Tibial nerve (tissue), 4 donors: ENCODE measurements at regions not wholly inside any gene's neighbourhood (a gene's known extent, or its start where the extent isn't known, plus 50 kb on each side); places are given as distances from the start of the nearest gene placed in this dataset.
"Not testable (repeated sequence)": the region's sequence is repeated elsewhere in the genome, so short reads cannot be mapped to it uniquely, and the experiment has no call there.

Source experiments
- DNase-seq, 2 donors: peaks; one replicate each; pipeline ENCODE4 v3.0.0-alpha.2; 2019; ENCODE audit warnings: low spot score in 2 of 2
- H3K27ac ChIP-seq, 4 donors: fragments of 200-600 bp; sonication (generic) in 3 of 4; one replicate each; pipeline ENCODE4 v1.5.1; 2017 to 2019; ENCODE audit warnings: mild to moderate bottlenecking in 1 of 4
- H3K27me3 ChIP-seq, 2 donors: fragments of 200-600 bp; sonication (generic) in 1 of 2; one replicate each; pipeline versions ENCODE4 v1.5.1 to v1.6.0; 2017 to 2019
- H3K36me3 ChIP-seq, 3 donors: fragments of 200-600 bp; sonication (generic); one replicate each; pipeline ENCODE4 v1.5.1; 2018 to 2019
- H3K4me1 ChIP-seq, 4 donors: fragments of 200-600 bp; sonication (generic) in 3 of 4; one replicate each; pipeline ENCODE4 v1.5.1; 2017 to 2019
- H3K4me3 ChIP-seq, 4 donors: fragments of 200-600 bp; sonication (generic) in 3 of 4; one replicate each; pipeline ENCODE4 v1.5.1; 2017 to 2019; ENCODE audit warnings: mild to moderate bottlenecking in 1 of 4, moderate library complexity in 1 of 4
- H3K9me3 ChIP-seq, 4 donors: fragments of 200-600 bp; sonication (generic) in 3 of 4; one replicate each; pipeline ENCODE4 v1.5.1; 2017 to 2019
- EP300 ChIP-seq, 2 donors: sonication (generic); formaldehyde crosslinking; IDR thresholded peaks; one replicate each; pipeline ENCODE4 v1.6.1; 2017; ENCODE audit warnings: antibody characterized with exemption in 2 of 2, mild to moderate bottlenecking in 1 of 2
- POLR2A ChIP-seq, 2 donors: fragments of 450-650 bp; IDR thresholded peaks; one replicate each; pipeline ENCODE4 v1.6.1; 2017; ENCODE audit warnings: antibody characterized with exemption in 2 of 2, mild to moderate bottlenecking in 2 of 2, moderate library complexity in 2 of 2
- WGBS, 2 donors: methylation state at CpG; one replicate each; pipeline ENCODE4 v1.1.5; 2018; 5-methylcytosine and 5-hydroxymethylcytosine counted together
- TF ChIP-seq, protein P1 (sequence below), 5 experiments: fragments of 200-600 bp in 3 of 5; fragments of 450-650 bp in 2 of 5; sonication (generic) in 3 of 5; IDR thresholded peaks; one replicate each; pipeline ENCODE4 v1.5.1; 2016 to 2019; ENCODE audit warnings: antibody characterized with exemption in 5 of 5, mild to moderate bottlenecking in 3 of 5, moderate library complexity in 2 of 5

DNA sequence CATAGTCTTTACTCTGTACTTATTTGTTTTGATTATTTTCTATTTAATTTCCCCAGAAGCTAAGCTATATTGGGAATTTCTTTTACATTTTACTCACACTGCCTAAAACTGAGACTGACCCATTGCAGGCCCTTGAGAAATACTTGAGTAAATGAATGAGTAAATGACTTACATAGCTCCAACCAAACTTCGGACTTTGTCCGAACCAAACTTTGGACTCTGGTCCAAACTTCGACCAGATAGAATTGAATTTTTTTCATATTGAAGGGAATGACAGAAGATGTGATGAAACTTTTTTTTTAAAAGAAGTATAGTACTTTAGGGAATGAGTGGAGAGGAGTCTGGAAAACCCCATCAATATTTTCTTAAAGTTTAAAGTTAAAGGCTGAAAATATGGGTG is 75.6 kb upstream of the MYRIP start:
- Histone ChIP-seq H3K4me3 (no peak overlapping the region), H3K27me3 (no peaks in the 10 kb centered on the region), H3K4me1 (no peaks in the 10 kb centered on the region), H3K36me3 (no peaks in the 10 kb centered on the region), H3K9me3 (no peaks in the 10 kb centered on the region), H3K27ac (no peak overlapping the region)
- no peak for TF ChIP-seq POLR2A (IDR thresholded peaks at IDR 0.05)
- TF ChIP-seq, protein P1, sequence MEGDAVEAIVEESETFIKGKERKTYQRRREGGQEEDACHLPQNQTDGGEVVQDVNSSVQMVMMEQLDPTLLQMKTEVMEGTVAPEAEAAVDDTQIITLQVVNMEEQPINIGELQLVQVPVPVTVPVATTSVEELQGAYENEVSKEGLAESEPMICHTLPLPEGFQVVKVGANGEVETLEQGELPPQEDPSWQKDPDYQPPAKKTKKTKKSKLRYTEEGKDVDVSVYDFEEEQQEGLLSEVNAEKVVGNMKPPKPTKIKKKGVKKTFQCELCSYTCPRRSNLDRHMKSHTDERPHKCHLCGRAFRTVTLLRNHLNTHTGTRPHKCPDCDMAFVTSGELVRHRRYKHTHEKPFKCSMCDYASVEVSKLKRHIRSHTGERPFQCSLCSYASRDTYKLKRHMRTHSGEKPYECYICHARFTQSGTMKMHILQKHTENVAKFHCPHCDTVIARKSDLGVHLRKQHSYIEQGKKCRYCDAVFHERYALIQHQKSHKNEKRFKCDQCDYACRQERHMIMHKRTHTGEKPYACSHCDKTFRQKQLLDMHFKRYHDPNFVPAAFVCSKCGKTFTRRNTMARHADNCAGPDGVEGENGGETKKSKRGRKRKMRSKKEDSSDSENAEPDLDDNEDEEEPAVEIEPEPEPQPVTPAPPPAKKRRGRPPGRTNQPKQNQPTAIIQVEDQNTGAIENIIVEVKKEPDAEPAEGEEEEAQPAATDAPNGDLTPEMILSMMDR (IDR thresholded peaks at IDR 0.05) = no peak
- no peak for TF ChIP-seq EP300 (IDR thresholded peaks at IDR 0.05)
- DNase-seq = no peak
- WGBS, 2 donors = 92 to 94% methylated on average over 3 of the region's 3 CpGs

DNA sequence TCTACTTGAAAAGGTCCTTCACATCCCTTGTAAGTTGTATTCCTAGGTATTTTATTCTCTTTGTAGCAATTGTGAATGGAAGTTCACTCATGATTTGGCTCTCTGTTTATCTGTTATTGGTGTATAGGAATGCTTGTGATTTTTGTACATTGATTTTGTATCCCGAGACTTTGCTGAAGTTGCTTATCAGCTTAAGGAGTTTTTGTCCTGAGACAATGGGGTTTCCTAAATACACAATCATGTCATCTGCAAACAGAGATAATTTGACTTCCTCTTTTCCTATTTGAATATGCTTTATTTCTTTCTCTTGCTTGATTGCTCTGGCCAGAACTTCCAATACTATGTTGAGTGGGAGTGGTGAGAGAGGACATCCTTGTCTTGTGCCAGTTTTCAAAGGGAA is 69.8 kb upstream of the MYRIP start:
- H3K36me3 ChIP-seq, DNase-seq, H3K4me1 ChIP-seq, H3K4me3 ChIP-seq, H3K27ac ChIP-seq, H3K27me3 ChIP-seq: not testable (repeated sequence)
- 75 to 82% methylated on average over 1 of the region's 1 CpG for WGBS, 2 donors
- H3K9me3 ChIP-seq = peaks cover 0 to 13% (median 0%) of the 10 kb centered on the region in 4 donors

DNA sequence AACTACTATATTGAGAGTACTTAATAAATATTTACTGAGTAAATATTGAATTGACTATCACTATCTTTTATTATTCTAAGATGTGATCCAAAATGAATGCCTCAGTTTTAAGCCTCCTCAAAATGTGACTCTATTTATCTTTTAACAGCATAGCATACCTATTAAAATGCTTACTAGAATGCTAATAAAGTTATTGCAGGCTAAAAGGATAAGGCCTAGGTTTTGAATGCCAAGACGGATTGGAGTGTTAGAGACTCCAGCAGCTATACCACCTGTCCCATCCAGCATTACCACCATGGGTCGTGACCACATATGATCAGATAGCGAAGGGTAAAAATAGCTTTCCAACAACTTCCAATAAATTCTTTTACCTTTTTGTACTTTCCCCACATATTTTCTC is 64.7 kb upstream of the MYRIP start:
- no peaks in the 10 kb centered on the region for H3K36me3 ChIP-seq
- H3K27me3 ChIP-seq = no peaks in the 10 kb centered on the region
- no peak overlapping the region for H3K27ac ChIP-seq
- DNase-seq = no peak
- H3K4me3 ChIP-seq = no peak overlapping the region
- peaks cover 0 to 8% (median 0%) of the 10 kb centered on the region in 4 donors for H3K9me3 ChIP-seq
- no peak for TF ChIP-seq POLR2A (IDR thresholded peaks at IDR 0.05)
- TF ChIP-seq EP300 (IDR thresholded peaks at IDR 0.05) = no peak
- TF ChIP-seq, protein P1 (IDR thresholded peaks at IDR 0.05) = no peak
- H3K4me1 ChIP-seq = no peaks in the 10 kb centered on the region
- WGBS, 2 donors = 87 to 92% methylated on average over 3 of the region's 3 CpGs

DNA sequence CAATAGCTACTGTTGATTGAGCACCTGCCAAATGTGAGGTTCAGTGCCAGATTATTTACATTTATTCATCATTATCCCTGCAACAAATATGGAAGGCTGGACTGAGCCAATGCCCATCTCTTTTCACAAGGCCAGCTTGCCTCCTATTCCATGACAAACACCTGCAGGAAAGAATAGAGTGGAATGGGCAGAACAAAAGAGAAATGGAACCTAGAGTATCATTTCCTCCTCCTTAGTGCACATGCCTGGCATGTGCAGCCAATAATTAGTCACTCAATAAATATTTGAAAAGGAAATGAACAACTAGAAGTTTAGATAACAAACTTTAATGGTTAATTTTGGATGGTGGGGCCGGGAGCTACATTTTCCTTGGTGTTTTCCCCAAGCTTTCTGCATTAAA is 61.4 kb upstream of the MYRIP start:
- Histone ChIP-seq H3K9me3 (no peaks in the 10 kb centered on the region), H3K4me1 (no peaks in the 10 kb centered on the region), H3K36me3 (no peaks in the 10 kb centered on the region), H3K4me3 (no peak overlapping the region), H3K27ac (no peak overlapping the region), H3K27me3 (no peaks in the 10 kb centered on the region)
- DNase-seq = no peak
- WGBS, 2 donors = 72 to 89% methylated on average over 1 of the region's 1 CpG
- TF ChIP-seq EP300 (IDR thresholded peaks at IDR 0.05) (no peak), POLR2A (IDR thresholded peaks at IDR 0.05) (no peak)
- TF ChIP-seq, protein P1 (IDR thresholded peaks at IDR 0.05) = no peak

DNA sequence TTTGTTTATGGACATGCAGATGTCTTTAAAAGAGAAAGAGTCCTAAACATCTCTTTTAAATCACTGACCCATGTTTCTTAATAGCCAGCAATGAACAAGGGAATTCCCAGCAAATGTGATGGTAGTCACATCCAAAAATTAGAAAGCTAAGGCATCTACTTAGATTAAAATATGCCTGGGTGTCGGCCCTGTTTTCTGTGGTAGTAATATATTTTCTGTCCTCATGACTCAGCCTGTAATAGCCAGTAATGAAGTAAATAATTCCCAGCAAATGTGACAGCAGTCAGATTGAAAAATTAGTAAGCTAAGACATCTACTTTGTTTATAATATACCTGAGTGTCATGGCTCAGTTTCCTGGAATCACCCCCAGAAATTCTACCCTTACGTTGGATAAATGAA is 60.6 kb upstream of the MYRIP start:
- no peak for DNase-seq
- Histone ChIP-seq H3K9me3 (no peaks in the 10 kb centered on the region), H3K27me3 (no peaks in the 10 kb centered on the region), H3K4me1 (no peaks in the 10 kb centered on the region), H3K36me3 (no peaks in the 10 kb centered on the region), H3K27ac (no peak overlapping the region), H3K4me3 (no peak overlapping the region)
- TF ChIP-seq, protein P1 (IDR thresholded peaks at IDR 0.05) = no peak
- TF ChIP-seq POLR2A (IDR thresholded peaks at IDR 0.05) (no peak), EP300 (IDR thresholded peaks at IDR 0.05) (no peak)
- 53 to 65% methylated on average over 2 of the region's 2 CpGs for WGBS, 2 donors

DNA sequence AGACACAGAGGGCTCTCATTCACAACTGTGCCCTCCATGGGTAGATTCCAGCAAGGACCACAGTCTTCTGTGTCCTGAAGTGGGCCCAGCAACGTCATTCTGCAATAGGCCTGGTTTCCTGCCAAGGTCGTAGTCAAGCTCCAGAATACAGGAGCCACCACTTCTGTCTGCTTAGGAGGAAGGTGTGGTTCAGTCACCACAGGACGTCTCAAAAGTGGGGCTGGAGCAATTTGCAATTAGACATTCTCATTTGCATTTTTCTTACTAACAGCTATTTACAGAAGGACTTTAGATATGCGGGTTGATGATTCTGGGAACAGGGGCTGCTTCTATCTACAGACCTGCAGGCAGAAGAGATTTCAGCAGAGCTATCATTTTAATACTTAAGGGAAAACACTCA is 58.7 kb upstream of the MYRIP start:
- Histone ChIP-seq H3K27me3 (no peaks in the 10 kb centered on the region), H3K36me3 (no peaks in the 10 kb centered on the region), H3K9me3 (no peaks in the 10 kb centered on the region), H3K4me3 (no peak overlapping the region), H3K4me1 (no peaks in the 10 kb centered on the region), H3K27ac (no peak overlapping the region)
- TF ChIP-seq EP300 (IDR thresholded peaks at IDR 0.05) (no peak), POLR2A (IDR thresholded peaks at IDR 0.05) (no peak)
- TF ChIP-seq, protein P1 (IDR thresholded peaks at IDR 0.05) = no peak
- DNase-seq = no peak
- WGBS, 2 donors = 43 to 46% methylated on average over 4 of the region's 4 CpGs
